ENCODE measurements at regions not wholly inside any gene's neighbourhood (a gene's known extent, or its start where the extent isn't known, plus 50 kb on each side); places are given as distances from the start of the nearest gene placed in this dataset.
A peak's percentile ranks its signal among the peaks of the same experiment; 100 is the strongest.

GRCh38 chr3:77795013-77795412, 755.1 kb downstream of the ROBO2 start:
- H3K27me3 ChIP-seq = no peaks in the 10 kb centered on the region
- no peak overlapping the region for H3K27ac ChIP-seq
- no peaks in the 10 kb centered on the region for H3K9me3 ChIP-seq (ENCODE audit: low read depth)
- H3K36me3 ChIP-seq = no peaks in the 10 kb centered on the region
- TF ChIP-seq CTCF (IDR thresholded peaks at IDR 0.05; ENCODE audit: low read depth, low read length) = no peak
- H3K4me3 ChIP-seq = no peak overlapping the region
- H3K4me1 ChIP-seq (ENCODE audit: low read depth) = no peaks in the 10 kb centered on the region
- no peak for DNase-seq (ENCODE audit: low read depth in 1 of 2, low spot score in 1 of 2)

- H3K27ac ChIP-seq = no peak overlapping the region
- H3K36me3 ChIP-seq = no peaks in the 10 kb centered on the region
- no peaks in the 10 kb centered on the region for H3K4me1 ChIP-seq (ENCODE audit: low read depth)
- TF ChIP-seq CTCF (IDR thresholded peaks at IDR 0.05; ENCODE audit: low read depth, low read length) = no peak
- no peak for DNase-seq (ENCODE audit: low read depth in 1 of 2, low spot score in 1 of 2)
- no peaks in the 10 kb centered on the region for H3K9me3 ChIP-seq (ENCODE audit: low read depth)
- no peak overlapping the region for H3K4me3 ChIP-seq
- no peaks in the 10 kb centered on the region for H3K27me3 ChIP-seq
Observed at GRCh38 chr3:77799278-77799677, 759.4 kb downstream of the ROBO2 start.

GRCh38 chr3:77800893-77801292, 761.0 kb downstream of the ROBO2 start:
- Histone ChIP-seq H3K27me3 (no peaks in the 10 kb centered on the region), H3K36me3 (no peaks in the 10 kb centered on the region), H3K4me3 (no peak overlapping the region), H3K27ac (no peak overlapping the region), H3K9me3 (ENCODE audit: low read depth) (no peaks in the 10 kb centered on the region), H3K4me1 (ENCODE audit: low read depth) (no peaks in the 10 kb centered on the region)
- TF ChIP-seq CTCF (IDR thresholded peaks at IDR 0.05; ENCODE audit: low read depth, low read length) = no peak
- DNase-seq (ENCODE audit: low read depth in 1 of 2, low spot score in 1 of 2) = no peak

GRCh38 chr3:77807312-77807711, 767.4 kb downstream of the ROBO2 start:
- H3K27ac ChIP-seq = no peak overlapping the region
- no peak overlapping the region for H3K4me3 ChIP-seq
- DNase-seq (ENCODE audit: low read depth in 1 of 2, low spot score in 1 of 2) = no peak
- H3K9me3 ChIP-seq (ENCODE audit: low read depth) = no peaks in the 10 kb centered on the region
- TF ChIP-seq CTCF (IDR thresholded peaks at IDR 0.05; ENCODE audit: low read depth, low read length) = no peak
- no peaks in the 10 kb centered on the region for H3K4me1 ChIP-seq (ENCODE audit: low read depth)
- H3K36me3 ChIP-seq = no peaks in the 10 kb centered on the region
- H3K27me3 ChIP-seq = no peaks in the 10 kb centered on the region

- TF ChIP-seq CTCF (IDR thresholded peaks at IDR 0.05; ENCODE audit: low read depth, low read length) = no peak
- no peaks in the 10 kb centered on the region for H3K9me3 ChIP-seq (ENCODE audit: low read depth)
Observed at GRCh38 chr3:77814845-77815244, 774.9 kb downstream of the ROBO2 start.

GRCh38 chr3:77815467-77815866, 775.6 kb downstream of the ROBO2 start:
- Histone ChIP-seq H3K4me3 (no peak overlapping the region), H3K27me3 (no peaks in the 10 kb centered on the region), H3K9me3 (ENCODE audit: low read depth) (no peaks in the 10 kb centered on the region), H3K27ac (no peak overlapping the region), H3K4me1 (ENCODE audit: low read depth) (no peaks in the 10 kb centered on the region), H3K36me3 (no peaks in the 10 kb centered on the region)
- TF ChIP-seq CTCF (IDR thresholded peaks at IDR 0.05; ENCODE audit: low read depth, low read length) = no peak
- DNase-seq (ENCODE audit: low read depth in 1 of 2, low spot score in 1 of 2) = peak in 1 of 2 donors; percentile 28

More at GRCh38 chr3:77814845-77815244, 774.9 kb downstream of the ROBO2 start:
- DNase-seq (ENCODE audit: low read depth in 1 of 2, low spot score in 1 of 2) = no peak
- no peaks in the 10 kb centered on the region for H3K4me1 ChIP-seq (ENCODE audit: low read depth)
- H3K27me3 ChIP-seq = no peaks in the 10 kb centered on the region
- H3K36me3 ChIP-seq = no peaks in the 10 kb centered on the region
- H3K27ac ChIP-seq = no peak overlapping the region
- no peak overlapping the region for H3K4me3 ChIP-seq

Data from cardiac muscle cell (in vitro differentiated cells and primary cell).